ENCODE measurements at regions not wholly inside any gene's neighbourhood (a gene's known extent, or its start where the extent isn't known, plus 50 kb on each side); places are given as distances from the start of the nearest gene placed in this dataset.
"Not testable (repeated sequence)": the region's sequence is repeated elsewhere in the genome, so short reads cannot be mapped to it uniquely, and the experiment has no call there.

- no peak for DNase-seq
Observed at GRCh38 chr18:1499265-1499664, 594.6 kb downstream of the ADCYAP1 start.

GRCh38 chr18:1503847-1504246, 599.2 kb downstream of the ADCYAP1 start:
- no peak for DNase-seq

- no peak for DNase-seq
Observed at GRCh38 chr18:1505856-1506255, 601.2 kb downstream of the ADCYAP1 start.

- DNase-seq = no peak
Observed at GRCh38 chr18:1510542-1511179, 606.0 kb downstream of the ADCYAP1 start.

- no peak for DNase-seq
Observed at GRCh38 chr18:1511619-1512311, 607.1 kb downstream of the ADCYAP1 start.

- DNase-seq = no peak
Observed at GRCh38 chr18:1513519-1513918, 608.8 kb downstream of the ADCYAP1 start.

GRCh38 chr18:1521588-1522248, 617.0 kb downstream of the ADCYAP1 start:
- DNase-seq = not testable (repeated sequence)

- no peak for DNase-seq
Observed at GRCh38 chr18:1522249-1522615, 617.6 kb downstream of the ADCYAP1 start.

- DNase-seq = no peak
Observed at GRCh38 chr18:1526991-1527390, 622.3 kb downstream of the ADCYAP1 start.

GRCh38 chr18:1527805-1528204, 623.1 kb downstream of the ADCYAP1 start:
- DNase-seq = no peak

- no peak for DNase-seq
Observed at GRCh38 chr18:1528447-1528846, 623.8 kb downstream of the ADCYAP1 start.

GRCh38 chr18:1528964-1529509, 624.4 kb downstream of the ADCYAP1 start:
- DNase-seq = no peak

- DNase-seq = no peak
Observed at GRCh38 chr18:1530650-1531049, 626.0 kb downstream of the ADCYAP1 start.

GRCh38 chr18:1539276-1539675, 634.6 kb downstream of the ADCYAP1 start:
- no peak for DNase-seq

GRCh38 chr18:1541478-1541877, 636.8 kb downstream of the ADCYAP1 start:
- DNase-seq = no peak

GRCh38 chr18:1542230-1542774, 637.6 kb downstream of the ADCYAP1 start:
- DNase-seq = no peak

- no peak for DNase-seq
Observed at GRCh38 chr18:1544016-1544415, 639.3 kb downstream of the ADCYAP1 start.

GRCh38 chr18:1557711-1558110, 653.0 kb downstream of the ADCYAP1 start:
- DNase-seq = not testable (repeated sequence)

- no peak for DNase-seq
Observed at GRCh38 chr18:1559563-1559962, 654.9 kb downstream of the ADCYAP1 start.

- DNase-seq = no peak
Observed at GRCh38 chr18:1564793-1565192, 660.1 kb downstream of the ADCYAP1 start.

GRCh38 chr18:1571206-1571605, 666.5 kb downstream of the ADCYAP1 start:
- DNase-seq = no peak

GRCh38 chr18:1573732-1574131, 669.1 kb downstream of the ADCYAP1 start:
- no peak for DNase-seq

- no peak for DNase-seq
Observed at GRCh38 chr18:1575084-1575483, 670.4 kb downstream of the ADCYAP1 start.

GRCh38 chr18:1578505-1578904, 673.8 kb downstream of the ADCYAP1 start:
- DNase-seq = no peak

Data from activated naive CD4-positive, alpha-beta T cell (primary cell).